ENCODE measurements at regions not wholly inside any gene's neighbourhood (a gene's known extent, or its start where the extent isn't known, plus 50 kb on each side); places are given as distances from the start of the nearest gene placed in this dataset.
"Not testable (repeated sequence)": the region's sequence is repeated elsewhere in the genome, so short reads cannot be mapped to it uniquely, and the experiment has no call there.

- TF ChIP-seq SPI1 (IDR thresholded peaks at IDR 0.05; ENCODE audit: low read depth, low read length): no peak
- TF ChIP-seq POLR2AphosphoS5 (IDR thresholded peaks at IDR 0.05; ENCODE audit: low read depth, low read length): no peak
- no peak for TF ChIP-seq POLR2A (IDR thresholded peaks at IDR 0.05; ENCODE audit: low read depth, low read length)
- TF ChIP-seq TAF1 (IDR thresholded peaks at IDR 0.05; ENCODE audit: low read depth, low read length): no peak
- no peak for TF ChIP-seq PAX5 (IDR thresholded peaks at IDR 0.05; ENCODE audit: insufficient read depth, low read length, severe bottlenecking)
- TF ChIP-seq POU2F2 (IDR thresholded peaks at IDR 0.05; ENCODE audit: low read depth, low read length): no peak
- no peak for FAIRE-seq
- no peak for DNase-seq (ENCODE audit: insufficient read length, low spot score)
Measured at GRCh38 chr11:42417691-42418090, 894.1 kb upstream of the API5 start.

- no peak for FAIRE-seq
- no peak for TF ChIP-seq SPI1 (IDR thresholded peaks at IDR 0.05; ENCODE audit: low read depth, low read length)
- TF ChIP-seq POLR2AphosphoS5 (IDR thresholded peaks at IDR 0.05; ENCODE audit: low read depth, low read length): no peak
- no peak for TF ChIP-seq POLR2A (IDR thresholded peaks at IDR 0.05; ENCODE audit: low read depth, low read length)
- no peak for TF ChIP-seq POU2F2 (IDR thresholded peaks at IDR 0.05; ENCODE audit: low read depth, low read length)
- no peak for TF ChIP-seq TAF1 (IDR thresholded peaks at IDR 0.05; ENCODE audit: low read depth, low read length)
- no peak for TF ChIP-seq PAX5 (IDR thresholded peaks at IDR 0.05; ENCODE audit: insufficient read depth, low read length, severe bottlenecking)
- DNase-seq (ENCODE audit: insufficient read length, low spot score): no peak
Measured at GRCh38 chr11:42422090-42422489, 889.7 kb upstream of the API5 start.

GRCh38 chr11:42434911-42435310 lies 876.9 kb upstream of the API5 start:
- not testable (repeated sequence) for FAIRE-seq; DNase-seq (ENCODE audit: insufficient read length, low spot score)

- FAIRE-seq (no peak), DNase-seq (ENCODE audit: insufficient read length, low spot score) (no peak)
- TF ChIP-seq POLR2AphosphoS5 (IDR thresholded peaks at IDR 0.05; ENCODE audit: low read depth, low read length) (no peak), POLR2A (IDR thresholded peaks at IDR 0.05; ENCODE audit: low read depth, low read length) (no peak), PAX5 (IDR thresholded peaks at IDR 0.05; ENCODE audit: insufficient read depth, low read length, severe bottlenecking) (no peak), POU2F2 (IDR thresholded peaks at IDR 0.05; ENCODE audit: low read depth, low read length) (no peak), TAF1 (IDR thresholded peaks at IDR 0.05; ENCODE audit: low read depth, low read length) (no peak), SPI1 (IDR thresholded peaks at IDR 0.05; ENCODE audit: low read depth, low read length) (no peak)
Measured at GRCh38 chr11:42444406-42444805, 867.4 kb upstream of the API5 start.

- no peak for DNase-seq (ENCODE audit: insufficient read length, low spot score)
- TF ChIP-seq PAX5 (IDR thresholded peaks at IDR 0.05; ENCODE audit: insufficient read depth, low read length, severe bottlenecking) (no peak), TAF1 (IDR thresholded peaks at IDR 0.05; ENCODE audit: low read depth, low read length) (no peak), SPI1 (IDR thresholded peaks at IDR 0.05; ENCODE audit: low read depth, low read length) (no peak)
- no peak for FAIRE-seq
Measured at GRCh38 chr11:42462558-42463310, 849.1 kb upstream of the API5 start.

GRCh38 chr11:42465623-42466022 lies 846.2 kb upstream of the API5 start:
- FAIRE-seq: no peak
- TF ChIP-seq POU2F2 (IDR thresholded peaks at IDR 0.05; ENCODE audit: low read depth, low read length) (no peak), TAF1 (IDR thresholded peaks at IDR 0.05; ENCODE audit: low read depth, low read length) (no peak), SPI1 (IDR thresholded peaks at IDR 0.05; ENCODE audit: low read depth, low read length) (no peak), PAX5 (IDR thresholded peaks at IDR 0.05; ENCODE audit: insufficient read depth, low read length, severe bottlenecking) (no peak), POLR2AphosphoS5 (IDR thresholded peaks at IDR 0.05; ENCODE audit: low read depth, low read length) (no peak), POLR2A (IDR thresholded peaks at IDR 0.05; ENCODE audit: low read depth, low read length) (no peak)
- no peak for DNase-seq (ENCODE audit: insufficient read length, low spot score)

- FAIRE-seq (no peak), DNase-seq (ENCODE audit: insufficient read length, low spot score) (no peak)
- TF ChIP-seq POLR2AphosphoS5 (IDR thresholded peaks at IDR 0.05; ENCODE audit: low read depth, low read length): no peak
- TF ChIP-seq PAX5 (IDR thresholded peaks at IDR 0.05; ENCODE audit: insufficient read depth, low read length, severe bottlenecking): no peak
- no peak for TF ChIP-seq TAF1 (IDR thresholded peaks at IDR 0.05; ENCODE audit: low read depth, low read length)
- no peak for TF ChIP-seq SPI1 (IDR thresholded peaks at IDR 0.05; ENCODE audit: low read depth, low read length)
- TF ChIP-seq POU2F2 (IDR thresholded peaks at IDR 0.05; ENCODE audit: low read depth, low read length): no peak
- no peak for TF ChIP-seq POLR2A (IDR thresholded peaks at IDR 0.05; ENCODE audit: low read depth, low read length)
Measured at GRCh38 chr11:42473106-42473505, 838.7 kb upstream of the API5 start.

- DNase-seq (ENCODE audit: insufficient read length, low spot score) (no peak), FAIRE-seq (no peak)
- no peak for TF ChIP-seq TAF1 (IDR thresholded peaks at IDR 0.05; ENCODE audit: low read depth, low read length)
- no peak for TF ChIP-seq SPI1 (IDR thresholded peaks at IDR 0.05; ENCODE audit: low read depth, low read length)
- no peak for TF ChIP-seq POLR2A (IDR thresholded peaks at IDR 0.05; ENCODE audit: low read depth, low read length)
- TF ChIP-seq PAX5 (IDR thresholded peaks at IDR 0.05; ENCODE audit: insufficient read depth, low read length, severe bottlenecking): no peak
- no peak for TF ChIP-seq POLR2AphosphoS5 (IDR thresholded peaks at IDR 0.05; ENCODE audit: low read depth, low read length)
- TF ChIP-seq POU2F2 (IDR thresholded peaks at IDR 0.05; ENCODE audit: low read depth, low read length): no peak
Measured at GRCh38 chr11:42482822-42483221, 829.0 kb upstream of the API5 start.

GRCh38 chr11:42490506-42490905 lies 821.3 kb upstream of the API5 start:
- TF ChIP-seq TAF1 (IDR thresholded peaks at IDR 0.05; ENCODE audit: low read depth, low read length) (no peak), POLR2AphosphoS5 (IDR thresholded peaks at IDR 0.05; ENCODE audit: low read depth, low read length) (no peak), POLR2A (IDR thresholded peaks at IDR 0.05; ENCODE audit: low read depth, low read length) (no peak), SPI1 (IDR thresholded peaks at IDR 0.05; ENCODE audit: low read depth, low read length) (no peak), PAX5 (IDR thresholded peaks at IDR 0.05; ENCODE audit: insufficient read depth, low read length, severe bottlenecking) (no peak), POU2F2 (IDR thresholded peaks at IDR 0.05; ENCODE audit: low read depth, low read length) (no peak)
- no peak for FAIRE-seq
- no peak for DNase-seq (ENCODE audit: insufficient read length, low spot score)

- FAIRE-seq (no peak), DNase-seq (ENCODE audit: insufficient read length, low spot score) (no peak)
- TF ChIP-seq TAF1 (IDR thresholded peaks at IDR 0.05; ENCODE audit: low read depth, low read length) (no peak), PAX5 (IDR thresholded peaks at IDR 0.05; ENCODE audit: insufficient read depth, low read length, severe bottlenecking) (no peak), POU2F2 (IDR thresholded peaks at IDR 0.05; ENCODE audit: low read depth, low read length) (no peak), SPI1 (IDR thresholded peaks at IDR 0.05; ENCODE audit: low read depth, low read length) (no peak), POLR2A (IDR thresholded peaks at IDR 0.05; ENCODE audit: low read depth, low read length) (no peak), POLR2AphosphoS5 (IDR thresholded peaks at IDR 0.05; ENCODE audit: low read depth, low read length) (no peak)
Measured at GRCh38 chr11:42494459-42494858, 817.3 kb upstream of the API5 start.

Data from GM12891 (cell line).